GM06990 (cell line): ENCODE measurements at regions not wholly inside any gene's neighbourhood (a gene's known extent, or its start where the extent isn't known, plus 50 kb on each side); places are given as distances from the start of the nearest gene placed in this dataset.
"Not testable (repeated sequence)": the region's sequence is repeated elsewhere in the genome, so short reads cannot be mapped to it uniquely, and the experiment has no call there.

Experiments
- DNase-seq: peaks from one replicate; pipeline ENCODE4 v3.0.0-alpha.2; 2011; ENCODE audit not compliant: insufficient read length; ENCODE audit errors: extremely low read depth
- H3K27me3 ChIP-seq: replicated peaks from 2 replicates; pipeline ENCODE4 v1.6.0; 2011; ENCODE audit warnings: low read length; ENCODE audit not compliant: control insufficient read depth, insufficient read depth
- H3K36me3 ChIP-seq: 2 replicates; pipeline ENCODE4 v1.5.1; 2011; ENCODE audit warnings: low read length; ENCODE audit not compliant: control insufficient read depth, insufficient read depth
- H3K4me3 ChIP-seq: replicated peaks from 2 replicates; pipeline ENCODE4 v1.5.1; 2011; ENCODE audit warnings: low read depth, mild to moderate bottlenecking, control low read depth, low read length
- TF ChIP-seq, protein P1 (sequence below): IDR thresholded peaks from 2 replicates; pipeline ENCODE4 v1.5.1; 2011; ENCODE audit warnings: low read length, control low read depth, mild to moderate bottlenecking, inconsistent platforms; ENCODE audit not compliant: insufficient read depth, poor library complexity, severe bottlenecking

DNA sequence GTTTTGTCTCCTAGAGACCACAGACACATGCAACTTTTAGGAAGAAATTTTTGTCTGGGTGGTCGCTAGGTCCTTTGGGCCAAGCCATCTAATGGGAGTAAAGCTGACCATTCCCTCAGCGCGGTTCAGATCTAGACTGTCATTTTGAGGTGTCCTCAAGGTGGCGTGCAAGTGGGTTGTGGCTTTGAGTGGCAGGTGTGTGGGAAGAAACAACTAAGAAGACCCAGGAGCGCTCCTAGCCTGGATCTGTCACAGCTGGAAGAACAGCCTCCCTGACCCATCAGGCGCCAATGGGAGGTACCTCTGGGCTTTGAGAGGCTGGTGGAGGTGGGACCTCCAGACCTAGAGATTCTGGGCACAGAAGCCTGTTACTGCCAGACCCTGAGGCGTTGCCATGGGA, 645.1 kb downstream of the KCNJ18 start:
- DNase-seq = no peak
- H3K4me3 ChIP-seq = no peak overlapping the region
- no peaks in the 10 kb centered on the region for H3K27me3 ChIP-seq
- no peaks in the 10 kb centered on the region for H3K36me3 ChIP-seq
- TF ChIP-seq, protein P1, sequence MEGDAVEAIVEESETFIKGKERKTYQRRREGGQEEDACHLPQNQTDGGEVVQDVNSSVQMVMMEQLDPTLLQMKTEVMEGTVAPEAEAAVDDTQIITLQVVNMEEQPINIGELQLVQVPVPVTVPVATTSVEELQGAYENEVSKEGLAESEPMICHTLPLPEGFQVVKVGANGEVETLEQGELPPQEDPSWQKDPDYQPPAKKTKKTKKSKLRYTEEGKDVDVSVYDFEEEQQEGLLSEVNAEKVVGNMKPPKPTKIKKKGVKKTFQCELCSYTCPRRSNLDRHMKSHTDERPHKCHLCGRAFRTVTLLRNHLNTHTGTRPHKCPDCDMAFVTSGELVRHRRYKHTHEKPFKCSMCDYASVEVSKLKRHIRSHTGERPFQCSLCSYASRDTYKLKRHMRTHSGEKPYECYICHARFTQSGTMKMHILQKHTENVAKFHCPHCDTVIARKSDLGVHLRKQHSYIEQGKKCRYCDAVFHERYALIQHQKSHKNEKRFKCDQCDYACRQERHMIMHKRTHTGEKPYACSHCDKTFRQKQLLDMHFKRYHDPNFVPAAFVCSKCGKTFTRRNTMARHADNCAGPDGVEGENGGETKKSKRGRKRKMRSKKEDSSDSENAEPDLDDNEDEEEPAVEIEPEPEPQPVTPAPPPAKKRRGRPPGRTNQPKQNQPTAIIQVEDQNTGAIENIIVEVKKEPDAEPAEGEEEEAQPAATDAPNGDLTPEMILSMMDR = no peak

DNA sequence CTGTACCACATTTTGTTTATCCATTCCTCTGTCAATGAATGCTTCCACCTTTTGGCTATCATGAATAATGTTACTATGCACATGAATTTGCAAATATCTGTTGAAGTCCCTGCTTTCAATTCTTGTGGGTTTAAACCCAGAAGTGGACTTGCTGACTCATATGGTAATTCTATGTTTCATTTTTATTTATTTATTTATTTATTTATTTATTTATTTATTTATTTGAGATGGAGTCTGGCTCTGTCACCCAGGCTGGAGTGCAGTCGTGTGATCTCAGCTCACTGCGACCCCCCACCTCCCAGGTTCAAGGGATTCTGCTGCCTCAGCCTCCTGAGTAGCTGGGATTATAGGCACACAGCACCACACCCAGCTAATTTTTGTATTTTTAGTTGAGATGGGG, 664.3 kb downstream of the KCNJ18 start:
- not testable (repeated sequence) for H3K4me3 ChIP-seq, H3K36me3 ChIP-seq, DNase-seq, H3K27me3 ChIP-seq

DNA sequence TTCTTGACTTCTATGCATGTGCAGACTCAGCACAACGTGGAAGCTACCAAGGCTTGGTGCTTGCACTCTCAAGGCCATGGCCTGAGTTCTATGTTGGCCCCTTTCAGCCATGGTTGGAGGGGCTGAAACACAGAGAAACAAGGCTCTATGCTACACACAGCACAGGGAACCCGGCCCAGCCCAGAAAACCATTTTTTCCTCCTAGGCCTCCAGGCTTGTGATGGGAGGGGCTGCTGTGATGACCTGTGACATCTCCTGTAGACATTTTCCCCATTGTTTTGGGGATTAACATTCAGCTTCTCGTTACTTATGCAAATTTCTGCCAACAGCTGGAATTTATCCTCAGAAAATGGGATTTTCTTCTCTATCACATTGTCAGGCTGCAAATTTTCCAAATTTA, 678.7 kb downstream of the KCNJ18 start:
- not testable (repeated sequence) for H3K36me3 ChIP-seq, DNase-seq, H3K4me3 ChIP-seq, H3K27me3 ChIP-seq

DNA sequence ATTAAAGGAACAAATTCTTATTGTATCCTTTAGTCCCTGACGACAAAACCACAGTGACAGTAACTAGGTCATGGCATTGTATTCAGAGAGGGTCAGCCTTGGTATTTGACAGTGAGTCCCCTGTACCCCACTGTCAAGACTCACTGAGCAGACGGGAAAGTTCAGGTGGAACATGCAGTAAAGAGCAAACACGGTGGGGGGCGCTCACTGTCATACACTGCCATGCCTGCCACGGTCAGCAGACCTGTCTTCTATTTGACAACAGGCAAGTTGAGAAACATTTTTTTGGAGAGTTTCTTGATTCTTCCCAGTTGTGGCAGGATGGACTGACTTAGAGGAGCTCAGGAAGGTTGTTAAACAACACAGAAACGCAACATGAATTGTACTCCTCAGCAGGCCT, 681.6 kb downstream of the KCNJ18 start:
- Histone ChIP-seq H3K4me3 (no peak overlapping the region), H3K36me3 (no peaks in the 10 kb centered on the region), H3K27me3 (no peaks in the 10 kb centered on the region)
- TF ChIP-seq, protein P1 = no peak
- DNase-seq = no peak

DNA sequence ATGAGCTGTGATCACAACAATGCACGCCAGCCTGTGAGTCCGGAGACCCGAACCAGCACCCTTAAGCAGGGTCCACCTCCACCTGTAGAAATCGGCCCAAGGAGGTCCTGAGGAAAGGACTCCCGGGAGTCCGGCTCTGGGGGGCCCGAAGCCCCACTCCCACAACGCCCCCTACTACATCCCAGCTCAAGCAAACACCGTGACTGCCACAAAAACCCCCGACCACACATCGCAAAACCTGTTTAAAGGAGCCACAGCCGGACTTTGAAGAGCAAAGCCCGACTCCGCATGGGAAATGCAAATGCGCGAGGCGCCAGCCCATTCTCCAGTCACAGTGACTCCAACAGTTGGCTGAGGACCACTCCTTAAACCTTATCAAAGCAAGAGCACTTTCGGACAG, 682.4 kb downstream of the KCNJ18 start:
- DNase-seq = no peak
- no peaks in the 10 kb centered on the region for H3K27me3 ChIP-seq
- H3K36me3 ChIP-seq = no peaks in the 10 kb centered on the region
- H3K4me3 ChIP-seq = no peak overlapping the region
- TF ChIP-seq, protein P1 = no peak

DNA sequence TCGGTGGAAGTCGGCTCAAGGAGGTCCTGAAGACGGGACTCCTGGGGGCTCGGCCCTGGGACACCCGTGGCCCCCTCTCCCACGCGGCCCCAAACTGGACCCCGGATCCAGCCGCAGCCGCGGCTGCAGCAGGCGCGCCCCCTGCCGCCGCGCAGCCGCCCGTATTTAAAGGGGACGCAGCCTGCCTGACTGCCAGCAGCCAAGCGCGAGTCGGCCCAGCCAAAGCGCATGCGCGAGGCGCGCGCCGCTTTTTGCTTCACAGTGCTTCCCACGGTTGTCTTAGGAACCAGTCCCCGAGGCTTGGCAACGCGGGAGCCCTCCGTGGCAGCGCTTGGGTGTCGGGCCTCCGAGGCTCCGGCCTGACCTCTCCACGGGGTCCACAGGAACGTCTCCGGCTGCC, 684.4 kb downstream of the KCNJ18 start:
- H3K36me3 ChIP-seq, H3K27me3 ChIP-seq, H3K4me3 ChIP-seq, DNase-seq: not testable (repeated sequence)

DNA sequence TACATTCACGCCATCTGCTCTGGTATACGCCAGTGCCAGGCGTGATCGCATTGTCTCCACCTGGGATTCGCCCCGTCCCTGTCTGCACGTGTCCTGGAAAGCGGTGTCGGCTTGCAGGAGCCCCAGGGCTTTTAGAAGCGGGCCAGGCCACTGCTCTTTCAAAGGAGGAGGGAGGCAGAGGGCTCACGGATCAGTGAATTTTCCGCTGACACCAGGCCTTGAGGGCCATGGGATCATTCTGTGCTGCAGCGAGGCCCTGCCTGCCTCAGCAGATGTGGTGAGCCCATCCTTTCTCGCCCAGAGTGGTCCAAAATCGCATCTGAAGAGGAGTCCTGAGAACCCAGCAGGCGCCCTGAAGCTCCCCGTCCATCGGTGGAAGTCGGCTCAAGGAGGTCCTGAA, 686.4 kb downstream of the KCNJ18 start:
- DNase-seq, H3K36me3 ChIP-seq, H3K27me3 ChIP-seq, H3K4me3 ChIP-seq: not testable (repeated sequence)

DNA sequence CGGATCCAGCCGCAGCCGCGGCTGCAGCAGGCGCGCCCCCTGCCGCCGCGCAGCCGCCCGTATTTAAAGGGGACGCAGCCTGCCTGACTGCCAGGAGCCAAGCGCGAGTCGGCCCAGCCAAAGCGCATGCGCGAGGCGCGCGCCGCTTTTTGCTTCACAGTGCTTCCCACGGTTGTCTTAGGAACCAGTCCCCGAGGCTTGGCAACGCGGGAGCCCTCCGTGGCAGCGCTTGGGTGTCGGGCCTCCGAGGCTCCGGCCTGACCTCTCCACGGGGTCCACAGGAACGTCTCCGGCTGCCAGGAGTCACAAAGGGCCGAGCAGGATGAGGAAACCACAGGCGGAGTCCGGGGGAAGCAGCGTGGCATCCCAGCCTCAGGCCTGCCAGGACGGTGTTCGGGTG, 689.3 kb downstream of the KCNJ18 start:
- not testable (repeated sequence) for H3K27me3 ChIP-seq, DNase-seq, H3K4me3 ChIP-seq, H3K36me3 ChIP-seq

DNA sequence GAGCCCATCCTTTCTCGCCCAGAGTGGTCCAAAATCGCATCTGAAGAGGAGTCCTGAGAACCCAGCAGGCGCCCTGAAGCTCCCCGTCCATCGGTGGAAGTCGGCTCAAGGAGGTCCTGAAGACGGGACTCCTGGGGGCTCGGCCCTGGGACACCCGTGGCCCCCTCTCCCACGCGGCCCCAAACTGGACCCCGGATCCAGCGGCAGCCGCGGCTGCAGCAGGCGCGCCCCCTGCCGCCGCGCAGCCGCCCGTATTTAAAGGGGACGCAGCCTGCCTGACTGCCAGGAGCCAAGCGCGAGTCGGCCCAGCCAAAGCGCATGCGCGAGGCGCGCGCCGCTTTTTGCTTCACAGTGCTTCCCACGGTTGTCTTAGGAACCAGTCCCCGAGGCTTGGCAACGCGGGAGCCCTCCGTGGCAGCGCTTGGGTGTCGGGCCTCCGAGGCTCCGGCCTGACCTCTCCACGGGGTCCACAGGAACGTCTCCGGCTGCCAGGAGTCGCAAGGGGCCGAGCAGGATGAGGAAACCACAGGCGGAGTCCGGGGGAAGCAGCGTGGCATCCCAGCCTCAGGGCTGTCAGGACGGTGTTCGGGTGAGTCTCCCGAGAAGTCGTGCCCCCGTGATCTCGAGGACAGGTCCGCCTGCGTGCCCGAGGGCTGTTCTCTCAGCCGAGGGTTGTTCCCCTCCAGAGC, 691.6 kb downstream of the KCNJ18 start:
- not testable (repeated sequence) for H3K36me3 ChIP-seq, H3K27me3 ChIP-seq, H3K4me3 ChIP-seq, DNase-seq

DNA sequence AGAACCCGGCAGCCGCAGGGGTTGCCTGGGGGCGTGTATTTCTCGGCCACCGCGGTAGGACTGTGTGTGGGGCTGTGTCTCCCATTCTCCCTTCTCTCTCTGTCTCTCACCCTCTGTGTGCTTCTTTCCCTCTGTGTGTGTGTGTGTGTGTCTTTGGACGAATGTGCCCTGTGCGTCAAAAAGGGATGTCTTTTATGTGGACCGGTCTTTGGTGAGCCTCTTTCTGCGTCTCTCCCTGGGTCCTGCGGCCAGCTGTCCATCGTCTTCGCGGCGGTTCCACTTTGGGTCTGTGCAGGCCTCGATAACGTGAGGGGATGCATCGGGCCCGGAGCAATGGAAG, 692.1 kb downstream of the KCNJ18 start:
- H3K36me3 ChIP-seq, DNase-seq, H3K4me3 ChIP-seq, H3K27me3 ChIP-seq: not testable (repeated sequence)

DNA sequence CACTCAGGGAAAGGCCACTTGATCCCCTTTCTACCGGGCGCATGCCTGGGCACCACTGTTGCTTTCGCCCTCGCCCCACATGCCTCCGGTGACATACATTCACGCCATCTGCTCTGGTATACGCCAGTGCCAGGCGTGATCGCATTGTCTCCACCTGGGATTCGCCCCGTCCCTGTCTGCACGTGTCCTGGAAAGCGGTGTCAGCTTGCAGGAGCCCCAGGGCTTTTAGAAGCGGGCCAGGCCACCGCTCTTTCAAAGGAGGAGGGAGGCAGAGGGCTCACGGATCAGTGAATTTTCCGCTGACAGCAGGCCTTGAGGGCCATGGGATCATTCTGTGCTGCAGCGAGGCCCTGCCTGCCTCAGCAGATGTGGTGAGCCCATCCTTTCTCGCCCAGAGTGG, 706.1 kb downstream of the KCNJ18 start:
- not testable (repeated sequence) for H3K27me3 ChIP-seq, H3K36me3 ChIP-seq, H3K4me3 ChIP-seq, DNase-seq

DNA sequence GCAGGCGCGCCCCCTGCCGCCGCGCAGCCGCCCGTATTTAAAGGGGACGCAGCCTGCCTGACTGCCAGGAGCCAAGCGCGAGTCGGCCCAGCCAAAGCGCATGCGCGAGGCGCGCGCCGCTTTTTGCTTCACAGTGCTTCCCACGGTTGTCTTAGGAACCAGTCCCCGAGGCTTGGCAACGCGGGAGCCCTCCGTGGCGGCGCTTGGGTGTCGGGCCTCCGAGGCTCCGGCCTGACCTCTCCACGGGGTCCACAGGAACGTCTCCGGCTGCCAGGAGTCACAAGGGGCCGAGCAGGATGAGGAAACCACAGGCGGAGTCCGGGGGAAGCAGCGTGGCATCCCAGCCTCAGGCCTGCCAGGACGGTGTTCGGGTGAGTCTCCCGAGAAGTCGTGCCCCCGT, 706.7 kb downstream of the KCNJ18 start:
- DNase-seq, H3K36me3 ChIP-seq, H3K27me3 ChIP-seq, H3K4me3 ChIP-seq: not testable (repeated sequence)
